GM19372 (cell line): ENCODE measurements at regions not wholly inside any gene's neighbourhood (a gene's known extent, or its start where the extent isn't known, plus 50 kb on each side); places are given as distances from the start of the nearest gene placed in this dataset.
"Not testable (repeated sequence)": the region's sequence is repeated elsewhere in the genome, so short reads cannot be mapped to it uniquely, and the experiment has no call there.

ENCODE experiments used
- ATAC-seq: cut with Tn5 transposase; IDR thresholded peaks from one replicate; pipeline ENCODE4 v1.9.1; 2021; ENCODE audit warnings: mild to moderate bottlenecking, low read depth, moderate library complexity; ENCODE audit not compliant: unreplicated experiment

DNA sequence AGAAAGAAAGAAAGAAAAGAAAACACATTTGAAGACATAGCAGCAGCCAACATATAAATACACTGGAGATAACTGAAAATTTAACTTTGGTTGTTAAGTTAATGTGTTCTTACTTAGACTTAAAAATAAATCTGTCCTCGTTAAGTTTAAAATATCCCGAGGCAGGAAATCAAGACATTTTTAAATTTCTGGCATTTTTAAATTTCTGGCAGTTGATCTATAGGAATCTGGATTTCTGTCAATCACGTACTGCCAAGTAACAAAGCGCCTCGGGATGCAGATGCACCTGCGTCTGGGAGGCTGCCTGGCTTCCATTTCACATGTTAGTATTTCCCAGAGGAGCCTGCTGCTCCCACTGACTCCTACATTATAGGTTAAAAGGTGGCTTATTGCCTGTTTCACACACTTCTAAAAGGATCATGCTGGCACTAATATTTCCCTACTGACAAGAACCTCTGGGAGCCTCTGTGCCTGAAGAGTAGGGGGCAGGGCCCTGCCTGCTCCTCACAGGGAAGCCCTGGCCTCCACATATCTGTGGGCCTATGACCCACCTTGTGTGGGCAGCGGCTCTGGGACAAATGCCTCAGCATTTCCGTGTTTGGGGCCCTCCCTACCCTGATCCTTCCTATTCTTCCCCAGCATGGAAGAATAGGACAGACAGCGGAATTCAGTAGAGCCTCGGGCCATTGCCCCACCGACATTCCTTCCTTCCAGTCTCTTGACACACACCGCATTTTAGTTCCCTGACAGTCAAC is 62.8 kb upstream of the ATP12A start:
- ATAC-seq: no peak

- ATAC-seq: peak; percentile 68
These were observed 61.9 kb upstream of the ATP12A start for GRCh38 chr13:24618011-24618955.

DNA sequence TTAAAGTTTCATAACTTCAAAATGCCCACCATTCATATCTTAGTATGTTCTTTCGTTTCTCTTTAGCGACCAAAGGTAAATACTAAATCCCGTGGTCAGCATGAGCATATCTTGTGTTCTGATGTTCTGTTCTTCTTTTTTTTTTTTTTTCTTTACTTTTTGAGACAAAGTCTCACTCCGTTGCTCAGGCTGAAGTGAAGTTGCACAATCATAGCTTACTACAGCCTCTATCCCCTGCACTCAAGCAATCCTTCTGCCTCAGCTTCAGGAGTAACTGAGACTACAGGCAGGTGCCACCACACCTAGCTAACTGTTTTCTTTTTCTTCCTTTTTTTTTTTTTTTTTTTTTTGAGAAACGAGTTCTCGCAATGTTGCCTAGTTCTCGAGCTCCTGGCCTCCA is 60.9 kb upstream of the ATP12A start:
- no peak for ATAC-seq

DNA sequence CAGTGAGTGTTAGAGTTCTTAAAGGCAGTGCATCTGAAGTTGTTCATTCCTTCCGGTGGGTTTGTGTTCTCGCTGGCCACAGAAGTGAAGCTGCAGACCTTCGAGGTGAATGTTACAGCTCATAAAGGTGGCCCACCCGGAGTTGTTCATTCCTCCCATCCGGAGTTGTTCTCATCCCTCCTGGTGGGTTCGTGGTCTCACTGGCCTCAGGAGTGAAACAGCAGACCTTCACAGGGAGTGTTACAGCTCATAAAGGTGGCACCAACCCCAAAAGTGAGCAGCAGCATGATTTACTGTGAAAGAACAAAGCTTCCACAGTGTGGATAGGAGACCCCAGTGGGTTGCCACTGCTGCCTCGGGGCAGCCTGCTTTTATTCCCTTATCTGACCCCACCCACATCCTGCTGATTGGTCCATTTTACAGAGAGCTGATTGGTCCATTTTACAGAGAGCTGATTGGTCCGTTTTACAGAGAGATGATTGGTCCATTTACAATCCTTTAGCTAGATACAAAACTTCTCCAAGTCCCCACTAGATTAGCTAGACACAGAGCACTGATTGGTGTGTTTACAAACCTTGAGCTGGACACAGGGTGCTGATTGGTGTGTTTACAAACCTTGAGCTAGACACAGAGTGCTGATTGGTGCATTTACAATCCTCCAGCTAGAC is 57.6 kb upstream of the ATP12A start:
- ATAC-seq: not testable (repeated sequence)

- no peak for ATAC-seq
These were observed 57.0 kb upstream of the ATP12A start for GRCh38 chr13:24623149-24623665.

GRCh38 chr13:24624363-24624762 is 55.8 kb upstream of the ATP12A start:
- ATAC-seq: no peak

GRCh38 chr13:24624801-24625231 is 55.4 kb upstream of the ATP12A start:
- ATAC-seq: no peak

- no peak for ATAC-seq
These were observed 54.9 kb upstream of the ATP12A start for GRCh38 chr13:24625331-24625731.

- no peak for ATAC-seq
These were observed 54.0 kb upstream of the ATP12A start for GRCh38 chr13:24625870-24626849.

DNA sequence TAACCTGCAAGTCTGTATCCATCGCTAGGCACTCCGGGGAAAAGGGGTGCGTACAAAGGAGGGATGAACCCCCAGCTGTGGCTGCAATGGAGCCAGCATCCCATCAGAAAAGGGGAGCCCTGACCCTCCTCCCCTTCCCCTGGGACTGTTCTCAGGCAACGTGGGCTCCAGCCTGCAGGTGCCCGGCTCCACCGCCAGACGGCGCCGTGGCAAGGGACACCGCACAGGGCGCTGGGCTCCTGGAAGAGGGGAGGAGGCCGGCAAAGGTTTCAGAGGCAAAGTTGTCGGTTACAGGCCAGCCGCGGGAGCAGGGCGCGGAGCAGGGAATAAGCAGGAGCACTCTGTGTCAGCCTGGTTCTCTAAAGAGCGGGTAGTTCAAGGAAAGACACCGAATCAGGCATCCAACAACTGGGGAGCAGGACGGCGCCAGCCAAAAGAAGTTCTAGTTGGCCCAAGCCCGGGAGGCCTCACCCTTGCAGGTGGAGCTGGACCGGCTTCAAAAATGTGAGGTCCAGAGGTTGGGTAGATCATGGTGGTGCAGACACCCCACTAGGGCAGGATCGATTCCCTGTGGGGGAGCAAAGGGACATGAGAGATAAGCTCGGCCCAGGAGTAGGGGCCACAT is 53.0 kb upstream of the ATP12A start:
- ATAC-seq: no peak

DNA sequence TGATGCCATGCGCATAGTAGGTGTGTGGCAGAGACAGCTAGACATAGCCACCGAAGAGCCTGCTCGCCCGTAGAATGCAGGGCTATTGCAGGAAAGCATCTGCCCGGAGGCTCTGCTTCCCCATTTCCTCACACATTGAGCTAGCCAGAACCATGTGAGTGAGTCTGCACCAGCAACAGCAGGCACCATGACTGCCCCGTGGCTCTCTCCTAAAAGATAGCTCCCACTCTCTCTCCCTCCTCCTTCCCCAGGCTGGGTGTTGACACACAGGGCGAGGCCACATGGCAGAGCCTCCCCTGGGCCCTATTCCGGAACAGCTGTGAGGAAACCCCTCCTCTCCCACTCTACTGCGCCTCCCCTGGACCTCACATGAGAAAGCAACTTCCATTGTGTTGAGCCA is 52.3 kb upstream of the ATP12A start:
- no peak for ATAC-seq

GRCh38 chr13:24629320-24629719 is 50.9 kb upstream of the ATP12A start:
- no peak for ATAC-seq

DNA sequence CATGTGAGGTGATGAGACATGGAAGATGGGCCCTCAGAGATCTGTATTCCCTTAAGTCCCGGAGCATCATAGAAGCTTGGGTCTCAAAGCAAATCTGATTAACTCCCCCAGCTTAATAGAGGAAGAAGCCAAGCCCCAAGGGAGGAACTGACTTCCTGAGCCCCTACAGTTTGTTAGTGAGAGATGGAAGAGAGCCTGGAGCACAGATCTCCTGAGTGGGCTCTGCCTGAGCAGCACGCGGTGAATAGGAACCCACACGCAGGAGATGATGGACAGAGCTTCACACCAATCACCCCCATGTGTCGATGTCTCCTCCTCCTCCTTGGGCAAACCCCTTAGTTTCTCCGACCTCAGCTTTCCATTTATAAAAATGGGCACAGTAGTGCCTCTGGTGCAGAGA is 50.1 kb upstream of the ATP12A start:
- no peak for ATAC-seq
